ENCODE measurements at regions not wholly inside any gene's neighbourhood (a gene's known extent, or its start where the extent isn't known, plus 50 kb on each side); places are given as distances from the start of the nearest gene placed in this dataset.

- 100% methylated on average over 1 of the region's 3 CpGs for WGBS (ENCODE audit: insufficient coverage)
- CTCF ChIA-PET, result interaction anchor here (1.3 to 1.8 kb wide), 2 partner anchors 8 to 21 kb away, joined by 4 to 5 read pairs; no protein-coding TSS in a partner anchor
- DNase-seq, result no peak
Observed at GRCh38 chr4:11727903-11728564, 299.3 kb upstream of the HS3ST1 start.

DNA sequence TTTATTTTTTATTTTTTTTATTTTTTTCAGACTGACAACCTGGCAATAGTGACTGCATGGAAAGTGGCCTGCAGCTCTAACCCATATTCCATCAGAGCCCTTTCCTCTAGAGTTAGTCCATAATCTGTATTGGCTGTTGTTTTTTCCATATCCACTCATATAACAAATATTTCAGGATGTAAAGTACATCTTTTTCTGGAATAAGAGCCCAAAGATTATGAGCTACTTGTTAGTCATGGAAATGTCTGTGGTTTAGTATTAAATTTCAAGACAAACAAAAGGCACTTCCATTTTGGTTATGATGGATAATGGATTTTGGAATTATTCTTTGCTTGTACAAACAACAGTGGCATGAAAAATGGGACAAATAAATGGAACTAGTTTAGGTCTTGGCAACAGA is 296.0 kb upstream of the HS3ST1 start:
- no peak for DNase-seq
- no peak overlapping the region for H3K27ac ChIP-seq (ENCODE audit: insufficient read depth in 1 of 2, low read depth in 1 of 2, low read length in 2 of 2, poor library complexity in 1 of 2, severe bottlenecking in 2 of 2)
- POLR2A ChIA-PET, result no interaction called here
- CTCF ChIA-PET, result no interaction called here
- H3K27me3 ChIP-seq (replicated peaks in 2 of 5; ENCODE audit: control insufficient read depth in 4 of 5, insufficient read depth in 5 of 5, low read length in 4 of 5), result peaks cover 0 to 2% (median 0%) of the 10 kb centered on the region in 5 experiments
- no peaks in the 10 kb centered on the region for H3K36me3 ChIP-seq (ENCODE audit: control insufficient read depth in 4 of 4, insufficient read depth in 4 of 4, low read length in 3 of 4)
- peaks cover 0 to 3% (median 0%) of the 10 kb centered on the region in 4 experiments for H3K4me1 ChIP-seq (ENCODE audit: control extremely low read depth in 1 of 4, control insufficient read depth in 4 of 4, insufficient read depth in 4 of 4, low read length in 3 of 4)
- H3K4me3 ChIP-seq (ENCODE audit: control insufficient read depth in 1 of 7, extremely low read depth in 1 of 7, insufficient read depth in 4 of 7, low read depth in 2 of 7, low read length in 6 of 7), result no peak overlapping the region
- no peaks in the 10 kb centered on the region for H3K9me3 ChIP-seq (ENCODE audit: control extremely low read depth in 1 of 5, control insufficient read depth in 4 of 5, insufficient read depth in 2 of 5, low read depth in 1 of 5, low read length in 4 of 5)

More at GRCh38 chr4:11727903-11728564, 299.3 kb upstream of the HS3ST1 start:
- H3K36me3 ChIP-seq (ENCODE audit: control insufficient read depth in 4 of 4, insufficient read depth in 4 of 4, low read length in 3 of 4), result no peaks in the 10 kb centered on the region
- peaks cover 0 to 2% (median 0%) of the 10 kb centered on the region in 5 experiments for H3K27me3 ChIP-seq (replicated peaks in 2 of 5; ENCODE audit: control insufficient read depth in 4 of 5, insufficient read depth in 5 of 5, low read length in 4 of 5)
- no peaks in the 10 kb centered on the region for H3K9me3 ChIP-seq (ENCODE audit: control extremely low read depth in 1 of 5, control insufficient read depth in 4 of 5, insufficient read depth in 2 of 5, low read depth in 1 of 5, low read length in 4 of 5)
- H3K4me3 ChIP-seq (ENCODE audit: control insufficient read depth in 1 of 7, extremely low read depth in 1 of 7, insufficient read depth in 4 of 7, low read depth in 2 of 7, low read length in 6 of 7), result no peak overlapping the region
- H3K4me1 ChIP-seq (ENCODE audit: control extremely low read depth in 1 of 4, control insufficient read depth in 4 of 4, insufficient read depth in 4 of 4, low read length in 3 of 4), result no peaks in the 10 kb centered on the region
- H3K27ac ChIP-seq (ENCODE audit: insufficient read depth in 1 of 2, low read depth in 1 of 2, low read length in 2 of 2, poor library complexity in 1 of 2, severe bottlenecking in 2 of 2), result no peak overlapping the region
- POLR2A ChIA-PET, result no interaction called here

GRCh38 chr4:11722223-11722622 is 293.5 kb upstream of the HS3ST1 start:
- POLR2A ChIA-PET, result no interaction called here

GRCh38 chr4:11720292-11720691 is 291.6 kb upstream of the HS3ST1 start:
- no CpG with 5 or more reads among the region's 1 CpG for WGBS (ENCODE audit: insufficient coverage)
- peaks cover 0 to 3% (median 0%) of the 10 kb centered on the region in 4 experiments for H3K4me1 ChIP-seq (ENCODE audit: control extremely low read depth in 1 of 4, control insufficient read depth in 4 of 4, insufficient read depth in 4 of 4, low read length in 3 of 4)
- peak; percentile 29 to 59 (median 42) for DNase-seq
- CTCF ChIA-PET, result interaction anchor here (0.9 to 1.6 kb wide), 2 partner anchors 9 to 1136 kb away, joined by 3 to 5 read pairs; no protein-coding TSS in a partner anchor
- H3K27me3 ChIP-seq (replicated peaks in 2 of 5; ENCODE audit: control insufficient read depth in 4 of 5, insufficient read depth in 5 of 5, low read length in 4 of 5), result no peaks in the 10 kb centered on the region
- H3K36me3 ChIP-seq (ENCODE audit: control insufficient read depth in 4 of 4, insufficient read depth in 4 of 4, low read length in 3 of 4), result no peaks in the 10 kb centered on the region
- no peak overlapping the region for H3K4me3 ChIP-seq (ENCODE audit: control insufficient read depth in 1 of 7, extremely low read depth in 1 of 7, insufficient read depth in 4 of 7, low read depth in 2 of 7, low read length in 6 of 7)
- no peak overlapping the region for H3K27ac ChIP-seq (ENCODE audit: insufficient read depth in 1 of 2, low read depth in 1 of 2, low read length in 2 of 2, poor library complexity in 1 of 2, severe bottlenecking in 2 of 2)
- peaks cover 0 to 3% (median 0%) of the 10 kb centered on the region in 5 experiments for H3K9me3 ChIP-seq (ENCODE audit: control extremely low read depth in 1 of 5, control insufficient read depth in 4 of 5, insufficient read depth in 2 of 5, low read depth in 1 of 5, low read length in 4 of 5)
- POLR2A ChIA-PET, result no interaction called here

More at GRCh38 chr4:11722223-11722622, 293.5 kb upstream of the HS3ST1 start:
- H3K27me3 ChIP-seq (replicated peaks in 2 of 5; ENCODE audit: control insufficient read depth in 4 of 5, insufficient read depth in 5 of 5, low read length in 4 of 5), result no peaks in the 10 kb centered on the region
- H3K9me3 ChIP-seq (ENCODE audit: control extremely low read depth in 1 of 5, control insufficient read depth in 4 of 5, insufficient read depth in 2 of 5, low read depth in 1 of 5, low read length in 4 of 5), result no peaks in the 10 kb centered on the region
- no peak overlapping the region for H3K4me3 ChIP-seq (ENCODE audit: control insufficient read depth in 1 of 7, extremely low read depth in 1 of 7, insufficient read depth in 4 of 7, low read depth in 2 of 7, low read length in 6 of 7)
- DNase-seq, result no peak
- CTCF ChIA-PET, result interaction anchor here (1.3 to 1.7 kb wide), 3 partner anchors 8 to 1141 kb away, joined by 3 to 5 read pairs (median 4); no protein-coding TSS in a partner anchor
- no peaks in the 10 kb centered on the region for H3K36me3 ChIP-seq (ENCODE audit: control insufficient read depth in 4 of 4, insufficient read depth in 4 of 4, low read length in 3 of 4)
- no peak overlapping the region for H3K27ac ChIP-seq (ENCODE audit: insufficient read depth in 1 of 2, low read depth in 1 of 2, low read length in 2 of 2, poor library complexity in 1 of 2, severe bottlenecking in 2 of 2)
- H3K4me1 ChIP-seq (ENCODE audit: control extremely low read depth in 1 of 4, control insufficient read depth in 4 of 4, insufficient read depth in 4 of 4, low read length in 3 of 4), result peaks cover 0 to 3% (median 0%) of the 10 kb centered on the region in 4 experiments
- WGBS (ENCODE audit: insufficient coverage), result 98% methylated on average over 4 of the region's 4 CpGs

DNA sequence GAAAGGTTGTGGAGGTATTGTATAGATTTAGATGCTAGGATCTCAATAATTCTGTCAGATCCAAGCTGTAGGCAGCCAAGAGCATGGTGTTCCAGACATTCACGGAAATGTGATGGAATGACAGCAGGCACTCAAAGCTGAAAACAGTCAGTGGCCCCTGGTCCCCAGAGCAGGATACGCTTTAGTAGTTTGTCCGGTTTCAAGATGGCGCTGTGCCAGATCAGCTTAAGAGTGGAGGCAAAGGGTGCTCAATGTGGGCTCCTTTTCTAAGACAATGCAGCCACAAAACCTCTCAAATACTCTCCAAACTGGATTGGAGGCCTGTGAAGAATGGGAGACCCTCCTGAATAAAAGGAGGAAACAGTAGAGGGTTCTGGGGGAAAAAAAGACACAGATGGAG is 291.2 kb upstream of the HS3ST1 start:
- Histone ChIP-seq H3K27ac (ENCODE audit: insufficient read depth in 1 of 2, low read depth in 1 of 2, low read length in 2 of 2, poor library complexity in 1 of 2, severe bottlenecking in 2 of 2) (no peak overlapping the region), H3K4me3 (ENCODE audit: control insufficient read depth in 1 of 7, extremely low read depth in 1 of 7, insufficient read depth in 4 of 7, low read depth in 2 of 7, low read length in 6 of 7) (no peak overlapping the region), H3K27me3 (replicated peaks in 2 of 5; ENCODE audit: control insufficient read depth in 4 of 5, insufficient read depth in 5 of 5, low read length in 4 of 5) (no peaks in the 10 kb centered on the region), H3K36me3 (ENCODE audit: control insufficient read depth in 4 of 4, insufficient read depth in 4 of 4, low read length in 3 of 4) (no peaks in the 10 kb centered on the region), H3K9me3 (ENCODE audit: control extremely low read depth in 1 of 5, control insufficient read depth in 4 of 5, insufficient read depth in 2 of 5, low read depth in 1 of 5, low read length in 4 of 5) (peaks cover 0 to 3% (median 0%) of the 10 kb centered on the region in 5 experiments), H3K4me1 (ENCODE audit: control extremely low read depth in 1 of 4, control insufficient read depth in 4 of 4, insufficient read depth in 4 of 4, low read length in 3 of 4) (peaks cover 0 to 3% (median 0%) of the 10 kb centered on the region in 4 experiments)
- 100% methylated on average over 2 of the region's 4 CpGs for WGBS (ENCODE audit: insufficient coverage)
- ChIA-PET POLR2A (no interaction called here), CTCF (interaction anchor here (0.7 to 1.6 kb wide), 8 partner anchors 9 to 1170 kb away, joined by 3 to 5 read pairs (median 3); no protein-coding TSS in a partner anchor)
- no peak for DNase-seq

GRCh38 chr4:11715753-11716521 is 287.2 kb upstream of the HS3ST1 start:
- WGBS (ENCODE audit: insufficient coverage), result 92% methylated on average over 2 of the region's 3 CpGs
- Histone ChIP-seq H3K9me3 (ENCODE audit: control extremely low read depth in 1 of 5, control insufficient read depth in 4 of 5, insufficient read depth in 2 of 5, low read depth in 1 of 5, low read length in 4 of 5) (peaks cover 0 to 3% (median 0%) of the 10 kb centered on the region in 5 experiments), H3K4me1 (ENCODE audit: control extremely low read depth in 1 of 4, control insufficient read depth in 4 of 4, insufficient read depth in 4 of 4, low read length in 3 of 4) (peaks cover 0 to 3% (median 0%) of the 10 kb centered on the region in 4 experiments), H3K4me3 (ENCODE audit: control insufficient read depth in 1 of 7, extremely low read depth in 1 of 7, insufficient read depth in 4 of 7, low read depth in 2 of 7, low read length in 6 of 7) (no peak overlapping the region), H3K36me3 (ENCODE audit: control insufficient read depth in 4 of 4, insufficient read depth in 4 of 4, low read length in 3 of 4) (no peaks in the 10 kb centered on the region), H3K27me3 (replicated peaks in 2 of 5; ENCODE audit: control insufficient read depth in 4 of 5, insufficient read depth in 5 of 5, low read length in 4 of 5) (no peaks in the 10 kb centered on the region), H3K27ac (ENCODE audit: insufficient read depth in 1 of 2, low read depth in 1 of 2, low read length in 2 of 2, poor library complexity in 1 of 2, severe bottlenecking in 2 of 2) (no peak overlapping the region)
- POLR2A ChIA-PET, result no interaction called here
- CTCF ChIA-PET, result no interaction called here
- no peak for DNase-seq
